Left kidney (tissue), 1 donor: ENCODE measurements at regions not wholly inside any gene's neighbourhood (a gene's known extent, or its start where the extent isn't known, plus 50 kb on each side); places are given as distances from the start of the nearest gene placed in this dataset.

Experiments
- DNase-seq: peaks from one replicate; pipeline ENCODE4 v3.0.0-alpha.2; 2013

DNA sequence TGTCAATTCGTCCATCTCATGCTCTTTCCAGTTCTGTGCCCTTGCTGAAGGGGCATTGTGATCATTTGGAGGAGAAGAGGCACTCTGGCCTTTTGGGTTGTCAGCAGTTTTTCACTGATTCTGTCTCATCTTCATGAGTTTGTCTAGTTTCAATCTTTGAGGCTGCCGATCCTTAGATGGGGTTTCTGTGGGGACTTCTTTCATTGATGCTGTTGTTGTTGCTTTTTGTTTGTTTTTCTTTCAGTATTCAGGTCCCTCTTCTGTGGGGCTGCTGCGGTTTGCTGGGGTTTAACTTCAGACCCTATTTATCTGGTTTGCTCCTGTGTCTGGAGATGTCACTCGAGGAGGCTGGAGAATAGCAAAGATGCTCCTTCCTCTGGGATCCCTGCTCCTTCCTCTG is 224.3 kb downstream of the JRKL start:
- no peak for DNase-seq

DNA sequence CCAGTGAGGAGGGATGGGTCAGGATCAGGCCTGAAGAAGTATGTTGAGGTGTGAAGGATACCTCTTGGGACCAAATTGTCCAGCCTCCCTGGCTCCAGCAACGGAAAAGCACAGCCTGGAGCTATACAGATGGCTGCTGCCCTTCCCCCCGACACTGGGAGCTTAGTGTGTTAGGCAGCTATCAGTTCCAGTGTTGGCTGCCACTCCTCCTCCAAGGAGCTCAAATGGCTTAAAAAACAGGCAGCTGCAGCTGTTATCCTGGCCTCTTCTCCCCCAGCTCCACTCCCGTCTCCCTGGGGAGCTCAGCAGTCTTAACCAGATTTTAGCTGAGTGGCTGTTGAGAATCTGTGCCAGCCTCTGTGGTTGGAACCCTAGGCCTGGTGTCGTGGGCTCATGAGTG is 225.0 kb downstream of the JRKL start:
- DNase-seq, result no peak

DNA sequence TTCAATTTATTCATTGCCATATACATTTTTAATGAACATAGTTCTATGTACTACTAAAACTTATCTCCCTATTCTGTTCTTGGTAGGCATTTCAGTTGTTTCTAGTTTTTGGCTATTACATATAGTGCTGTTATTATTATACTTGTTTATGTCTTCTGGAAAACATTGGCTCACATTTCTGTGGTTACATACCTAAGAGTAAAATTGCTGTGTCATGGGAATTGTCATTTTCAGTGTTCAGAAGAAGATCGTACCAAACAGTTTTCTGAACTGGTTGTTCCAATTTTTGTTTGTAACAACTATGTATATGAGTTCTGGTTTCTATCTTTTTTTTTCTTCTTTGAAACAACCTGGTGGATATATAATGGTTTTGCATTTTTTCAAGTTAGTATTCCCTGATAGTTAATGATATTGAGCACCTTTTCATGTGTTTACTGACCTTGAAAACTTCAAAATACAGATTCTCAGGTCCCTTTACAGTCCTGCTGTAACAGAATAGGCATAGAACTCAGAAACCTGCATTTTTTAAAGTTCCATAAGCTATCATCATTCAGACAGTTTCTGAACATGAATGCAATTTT is 230.7 kb downstream of the JRKL start:
- DNase-seq, result no peak

- no peak for DNase-seq
Observed at GRCh38 chr11:96621161-96621560, 231.3 kb downstream of the JRKL start.

- no peak for DNase-seq
Observed at GRCh38 chr11:96622026-96622634, 232.3 kb downstream of the JRKL start.

DNA sequence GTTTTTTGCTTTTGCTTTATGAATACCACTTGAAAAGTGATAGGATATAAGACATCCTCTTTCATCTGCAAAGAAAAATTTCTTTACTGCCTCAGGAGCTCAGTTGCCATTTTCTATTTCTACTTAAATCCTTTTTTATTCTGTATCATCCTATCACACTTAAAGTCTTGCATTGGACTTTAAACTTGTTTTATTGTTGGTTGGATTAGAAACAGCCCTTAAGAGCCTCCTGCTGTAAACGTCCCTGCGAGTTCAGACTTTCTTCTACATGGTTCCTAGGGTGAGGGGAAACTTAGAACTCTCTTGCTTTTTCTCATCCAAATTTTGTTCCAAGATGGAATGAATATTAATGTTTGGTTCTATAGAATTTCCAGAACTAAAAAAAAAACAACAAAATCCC is 234.3 kb downstream of the JRKL start:
- DNase-seq, result no peak

- no peak for DNase-seq
Observed at GRCh38 chr11:96627376-96627775, 237.6 kb downstream of the JRKL start.

DNA sequence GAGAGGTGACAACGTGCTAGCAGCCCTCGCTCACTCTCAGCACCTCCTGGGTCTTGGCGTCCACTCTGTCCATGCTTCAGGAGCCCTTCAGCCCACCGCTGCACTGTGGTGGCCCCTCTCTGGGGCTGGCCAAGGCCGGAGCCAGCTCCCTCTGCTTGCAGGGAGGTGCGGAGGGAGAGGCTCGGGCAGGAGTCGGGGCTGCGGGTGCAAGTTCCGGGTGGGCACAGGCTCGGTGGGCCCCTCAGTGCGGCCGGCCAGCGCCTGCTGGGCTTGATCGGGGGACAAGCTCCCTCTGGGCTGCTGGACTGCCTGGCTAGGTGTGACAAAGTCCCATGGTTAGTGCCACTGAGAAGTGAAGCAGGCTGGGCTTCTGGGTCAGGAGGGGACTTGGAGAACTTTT is 245.8 kb downstream of the JRKL start:
- no peak for DNase-seq

GRCh38 chr11:96641261-96641660 is 251.4 kb downstream of the JRKL start:
- no peak for DNase-seq

GRCh38 chr11:96642583-96642982 is 252.8 kb downstream of the JRKL start:
- no peak for DNase-seq

DNA sequence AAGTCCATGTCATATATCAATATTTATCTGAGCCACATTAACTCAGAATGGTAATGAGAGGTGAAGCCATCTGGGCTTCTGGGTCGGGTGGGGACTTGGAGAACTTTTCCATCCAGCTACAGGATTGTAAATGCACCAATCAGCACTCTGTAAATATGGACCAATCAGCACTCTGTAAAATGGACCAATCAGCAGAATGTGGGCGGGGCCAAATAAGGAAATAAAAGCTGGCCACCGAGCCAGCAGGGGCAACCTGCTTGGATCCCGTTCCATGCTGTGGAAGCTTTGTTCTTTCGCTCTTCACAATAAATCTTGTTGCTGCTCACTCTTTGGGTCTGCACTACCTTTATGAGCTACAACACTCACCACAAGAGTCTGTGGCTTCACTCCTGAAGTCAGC is 253.4 kb downstream of the JRKL start:
- no peak for DNase-seq

- DNase-seq, result no peak
Observed at GRCh38 chr11:96647621-96648020, 257.8 kb downstream of the JRKL start.

GRCh38 chr11:96648991-96649390 is 259.2 kb downstream of the JRKL start:
- DNase-seq, result no peak

DNA sequence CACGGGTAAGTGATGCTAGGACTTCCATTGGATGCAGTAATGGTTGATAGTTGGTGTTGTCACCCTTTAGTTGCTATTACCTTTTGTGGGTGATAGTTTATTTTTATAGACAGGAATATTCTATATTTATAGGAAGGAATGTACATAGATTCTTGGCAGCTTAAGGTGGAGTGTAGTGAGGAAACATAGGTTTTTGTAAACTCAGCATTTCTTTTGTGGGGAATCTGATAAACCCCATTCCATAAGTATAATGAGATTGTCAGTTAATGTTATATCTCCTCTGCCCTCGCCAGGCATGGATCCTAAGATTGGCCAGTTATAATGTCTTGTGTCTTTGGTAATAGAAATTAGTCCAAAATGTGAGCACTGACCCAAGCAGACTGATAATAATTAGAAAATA is 262.7 kb downstream of the JRKL start:
- DNase-seq, result no peak

DNA sequence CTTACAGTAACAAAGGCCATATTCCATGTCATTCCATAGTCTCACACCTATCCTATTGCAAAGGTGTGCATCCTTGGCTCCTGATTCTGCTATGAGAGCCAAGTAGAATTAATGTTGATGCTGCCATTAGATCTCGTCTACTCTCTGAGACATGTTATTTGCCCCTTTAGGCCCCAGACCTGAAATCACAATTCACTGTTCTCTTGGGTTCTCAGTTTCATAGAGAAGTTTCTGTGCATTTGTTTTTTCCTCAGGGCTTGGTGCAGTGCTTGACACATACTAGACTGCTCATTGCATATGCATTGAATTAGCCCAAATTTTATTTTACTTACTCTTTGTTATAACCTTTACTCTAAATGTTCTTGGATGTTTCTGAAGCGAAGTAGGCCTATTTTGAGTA is 265.7 kb downstream of the JRKL start:
- no peak for DNase-seq

- no peak for DNase-seq
Observed at GRCh38 chr11:96658436-96658835, 268.6 kb downstream of the JRKL start.

GRCh38 chr11:96664110-96664509 is 274.3 kb downstream of the JRKL start:
- DNase-seq, result no peak

- DNase-seq, result no peak
Observed at GRCh38 chr11:96680211-96681018, 290.6 kb downstream of the JRKL start.

DNA sequence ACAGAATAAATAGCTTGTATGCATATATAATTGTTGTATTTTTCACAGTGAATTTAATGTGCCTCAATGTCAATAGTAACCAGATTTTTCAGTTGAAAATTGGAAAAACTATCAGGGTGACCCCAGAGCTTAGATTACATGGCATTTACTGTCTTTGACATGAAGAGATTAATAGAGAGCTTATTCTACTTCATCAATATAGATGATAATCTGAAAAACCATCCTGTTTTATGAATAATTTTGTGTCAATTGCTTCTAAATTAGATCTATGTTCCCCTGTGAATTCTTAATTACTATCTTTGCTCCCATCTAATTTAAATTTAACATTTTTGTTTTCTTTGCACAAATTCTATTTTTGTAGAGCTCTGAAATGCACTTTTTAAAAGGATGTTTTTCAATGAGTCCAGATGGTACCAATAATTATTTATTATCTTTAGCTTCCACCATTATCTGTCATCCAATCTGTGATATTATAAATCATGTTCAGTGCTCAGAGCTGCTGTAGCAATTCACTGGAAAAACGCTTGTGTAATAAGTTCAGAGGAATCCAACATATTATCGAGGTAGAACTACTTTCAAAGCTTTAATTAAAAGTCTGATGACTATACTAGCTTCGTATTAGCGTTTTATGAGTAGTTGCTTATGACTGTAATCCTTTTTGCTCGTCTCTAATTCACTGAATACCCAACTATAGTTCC is 291.4 kb downstream of the JRKL start:
- no peak for DNase-seq

- DNase-seq, result no peak
Observed at GRCh38 chr11:96694338-96694737, 304.5 kb downstream of the JRKL start.

DNA sequence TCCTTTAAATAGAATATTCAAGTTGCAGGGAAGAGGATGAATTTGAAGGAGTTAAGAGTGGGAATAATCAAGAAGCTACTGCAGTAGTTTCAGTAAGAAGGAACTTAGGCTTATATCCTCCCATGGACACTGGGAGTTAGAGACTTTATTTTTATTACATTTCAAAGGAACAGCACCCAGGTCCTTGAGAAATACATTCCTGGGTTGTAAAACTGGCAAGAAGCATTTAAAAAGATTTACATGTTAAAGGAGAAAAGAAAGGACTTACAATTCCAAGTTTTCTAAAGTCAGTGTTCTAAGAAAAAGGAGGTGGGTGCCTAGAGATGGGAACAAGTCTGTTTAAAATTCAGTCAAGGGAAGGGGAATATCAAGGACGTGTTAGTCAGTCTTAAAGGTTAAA is 306.9 kb downstream of the JRKL start:
- no peak for DNase-seq

GRCh38 chr11:96697466-96697865 is 307.7 kb downstream of the JRKL start:
- no peak for DNase-seq

GRCh38 chr11:96704847-96705246 is 315.0 kb downstream of the JRKL start:
- no peak for DNase-seq
